Mesenchymal stem cell (in vitro differentiated cells and primary cell): ENCODE measurements at regions not wholly inside any gene's neighbourhood (a gene's known extent, or its start where the extent isn't known, plus 50 kb on each side); places are given as distances from the start of the nearest gene placed in this dataset.
A peak's percentile ranks its signal among the peaks of the same experiment; 100 is the strongest.
"Not testable (repeated sequence)": the region's sequence is repeated elsewhere in the genome, so short reads cannot be mapped to it uniquely, and the experiment has no call there.

ENCODE experiments used
- DNase-seq: peaks from one replicate; pipeline ENCODE4 v3.0.0-alpha.2; 2013
- H2AFZ ChIP-seq: one replicate; pipeline ENCODE4 v1.6.1; 2013; ENCODE audit warnings: low read depth, mild to moderate bottlenecking, control low read depth, inconsistent platforms, low read length, moderate library complexity
- H2AK5ac ChIP-seq: 2 replicates; pipeline ENCODE4 v1.6.1; 2013; ENCODE audit warnings: low read length, moderate library complexity, mild to moderate bottlenecking, inconsistent platforms; ENCODE audit not compliant: severe bottlenecking
- H2BK120ac ChIP-seq: one replicate; pipeline ENCODE4 v1.6.1; 2013; ENCODE audit warnings: low read depth, mild to moderate bottlenecking, inconsistent platforms, low read length, moderate library complexity
- H2BK12ac ChIP-seq, 2 experiments: one replicate each; pipeline ENCODE4 v1.6.1; 2013; ENCODE audit warnings: inconsistent platforms in 2 of 2, low read length in 2 of 2, mild to moderate bottlenecking in 2 of 2, moderate library complexity in 2 of 2, control low read depth in 1 of 2
- H2BK15ac ChIP-seq: one replicate; pipeline ENCODE4 v1.6.1; 2013; ENCODE audit warnings: mild to moderate bottlenecking, low read depth, inconsistent platforms; ENCODE audit not compliant: poor library complexity, severe bottlenecking
- H2BK5ac ChIP-seq: 2 replicates; pipeline ENCODE4 v1.6.1; 2013; ENCODE audit warnings: low read depth, mild to moderate bottlenecking, low read length, control low read depth, inconsistent platforms; ENCODE audit not compliant: poor library complexity, severe bottlenecking
- H3K14ac ChIP-seq, 2 experiments: one replicate each; pipeline ENCODE4 v1.6.1; 2013; ENCODE audit warnings: inconsistent platforms in 2 of 2, low read length in 2 of 2, control low read depth in 1 of 2, mild to moderate bottlenecking in 1 of 2, moderate library complexity in 1 of 2
- H3K18ac ChIP-seq, 2 experiments: one replicate each; pipeline ENCODE4 v1.6.1; 2013; ENCODE audit warnings: inconsistent platforms in 2 of 2, low read length in 2 of 2, control low read depth in 1 of 2, low read depth in 1 of 2, mild to moderate bottlenecking in 1 of 2
- H3K23ac ChIP-seq, 2 experiments: one replicate each; pipeline ENCODE4 v1.6.1; 2013; ENCODE audit warnings: inconsistent platforms in 2 of 2, low read length in 2 of 2, mild to moderate bottlenecking in 2 of 2, moderate library complexity in 2 of 2, control low read depth in 1 of 2
- H3K27ac ChIP-seq: 2 replicates; pipeline ENCODE4 v1.5.1; 2013; ENCODE audit warnings: mild to moderate bottlenecking, moderate library complexity, low read length, control low read depth, inconsistent platforms; ENCODE audit not compliant: poor library complexity, severe bottlenecking
- H3K27me3 ChIP-seq, 2 experiments: 2 replicates each; pipeline versions ENCODE4 v1.6.1 to v1.7.0; 2013; ENCODE audit warnings: low read length in 2 of 2, mild to moderate bottlenecking in 2 of 2, moderate library complexity in 2 of 2, control low read depth in 1 of 2, inconsistent platforms in 1 of 2; ENCODE audit not compliant: control insufficient read depth in 1 of 2, insufficient read depth in 1 of 2
- H3K36me3 ChIP-seq, 2 experiments: 2 replicates each; pipeline versions ENCODE4 v1.6.1 to v1.7.0; 2013; ENCODE audit warnings: low read length in 2 of 2, control low read depth in 1 of 2, inconsistent platforms in 1 of 2, low read depth in 1 of 2, mild to moderate bottlenecking in 1 of 2; ENCODE audit not compliant: insufficient read depth in 2 of 2, control insufficient read depth in 1 of 2
- H3K4ac ChIP-seq, 2 experiments: one replicate each; pipeline ENCODE4 v1.6.1; 2013; ENCODE audit warnings: inconsistent platforms in 2 of 2, low read length in 2 of 2, mild to moderate bottlenecking in 2 of 2, moderate library complexity in 2 of 2, control low read depth in 1 of 2, low read depth in 1 of 2
- H3K4me1 ChIP-seq: 2 replicates; pipeline ENCODE4 v1.6.1; 2013; ENCODE audit warnings: low read depth, low read length, control low read depth; ENCODE audit not compliant: control insufficient read depth, insufficient read depth
- H3K4me2 ChIP-seq: 2 replicates; pipeline ENCODE4 v1.6.1; 2013; ENCODE audit warnings: low read length, mild to moderate bottlenecking, inconsistent platforms; ENCODE audit not compliant: poor library complexity, severe bottlenecking
- H3K4me3 ChIP-seq, 2 experiments: 2 replicates each; pipeline versions ENCODE4 v1.5.1 to v1.7.0; 2013; ENCODE audit warnings: low read length in 2 of 2, mild to moderate bottlenecking in 2 of 2, control low read depth in 1 of 2, low read depth in 1 of 2; ENCODE audit not compliant: insufficient read depth in 1 of 2
- H3K79me1 ChIP-seq: replicated peaks from 2 replicates; pipeline ENCODE4 v1.6.1; 2013; ENCODE audit warnings: mild to moderate bottlenecking, control low read depth, low read length, inconsistent platforms; ENCODE audit not compliant: poor library complexity, severe bottlenecking
- H3K9ac ChIP-seq: 2 replicates; pipeline ENCODE4 v1.7.0; 2013; ENCODE audit warnings: mild to moderate bottlenecking, low read length, moderate library complexity
- H3K9me3 ChIP-seq: 2 replicates; pipeline ENCODE4 v1.7.0; 2013; ENCODE audit warnings: mild to moderate bottlenecking, low read length; ENCODE audit not compliant: control insufficient read depth
- H4K8ac ChIP-seq: one replicate; pipeline ENCODE4 v1.6.1; 2013; ENCODE audit warnings: inconsistent platforms, mild to moderate bottlenecking, low read length, moderate library complexity
- H4K91ac ChIP-seq: one replicate; pipeline ENCODE4 v1.6.1; 2013; ENCODE audit warnings: mild to moderate bottlenecking, low read length, inconsistent platforms
- WGBS: methylation state at CpG from one replicate; pipeline ENCODE4 v1.1.7; 2013; ENCODE audit warnings: mixed read lengths; 5-methylcytosine and 5-hydroxymethylcytosine counted together

DNA sequence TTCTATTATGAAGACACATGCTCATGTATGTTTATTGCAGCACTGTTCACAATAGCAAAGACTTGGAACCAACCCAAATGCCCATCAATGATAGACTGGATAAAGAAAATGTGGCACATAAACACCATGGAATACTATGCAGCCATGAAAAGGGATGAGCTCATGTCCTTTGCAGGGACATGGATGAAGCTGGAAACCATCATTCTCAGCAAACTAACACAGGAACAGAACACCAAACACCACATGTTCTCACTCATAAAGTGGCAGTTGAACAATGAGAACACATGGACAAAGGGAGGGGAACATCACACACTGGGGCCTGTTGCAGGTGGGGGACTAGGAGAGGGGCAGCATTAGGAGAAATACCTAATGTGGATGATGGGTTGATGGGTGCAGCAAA is 77.9 kb upstream of the BCHE start:
- not testable (repeated sequence) for H3K27ac ChIP-seq, H3K36me3 ChIP-seq, H2AK5ac ChIP-seq, H3K18ac ChIP-seq, DNase-seq, H2BK12ac ChIP-seq, H3K4me2 ChIP-seq, H2BK5ac ChIP-seq, H3K4ac ChIP-seq, H3K79me1 ChIP-seq, H4K8ac ChIP-seq, H2BK120ac ChIP-seq, H3K23ac ChIP-seq, H3K27me3 ChIP-seq, H3K9ac ChIP-seq, H2BK15ac ChIP-seq, H3K4me3 ChIP-seq, H2AFZ ChIP-seq, H3K14ac ChIP-seq, H4K91ac ChIP-seq, H3K9me3 ChIP-seq, H3K4me1 ChIP-seq

DNA sequence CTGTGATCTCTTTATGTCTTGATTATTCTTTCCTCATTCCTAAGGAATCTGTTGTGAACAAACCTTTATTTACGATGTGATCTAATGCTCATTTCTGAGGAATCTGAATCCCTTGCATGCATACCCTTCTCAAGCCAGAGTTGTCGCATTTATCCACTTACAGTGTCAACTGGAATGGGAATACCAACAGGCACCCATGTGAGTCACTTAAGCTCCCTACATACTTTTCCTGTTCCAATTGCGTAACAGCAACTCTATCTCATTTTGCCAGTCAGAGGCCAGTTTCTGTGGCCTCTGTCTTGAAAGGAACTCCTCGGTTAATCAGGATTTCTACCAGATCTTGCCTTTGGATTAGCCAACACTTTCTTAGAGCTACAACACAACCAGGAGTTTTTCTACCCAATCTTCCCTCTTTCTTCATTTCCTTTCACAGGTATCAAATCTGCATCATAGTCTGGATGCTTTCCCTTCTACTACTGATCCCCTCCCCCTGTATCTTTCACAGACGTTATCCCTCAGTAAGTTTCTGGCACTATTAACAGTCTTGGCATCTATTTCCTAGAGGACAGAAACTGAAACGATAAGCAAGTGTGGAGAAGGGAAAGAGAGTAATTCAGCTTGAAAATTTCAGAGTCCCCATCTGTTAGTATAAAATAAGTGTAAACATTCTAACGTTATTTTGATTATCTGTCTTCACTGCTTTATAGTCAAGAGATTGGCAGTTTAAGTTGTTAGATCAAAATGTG is 66.8 kb upstream of the BCHE start:
- Histone ChIP-seq H3K36me3 (no peaks in the 10 kb centered on the region), H3K18ac (no peak overlapping the region), H3K79me1 (no peaks in the 10 kb centered on the region), H2AFZ (no peak overlapping the region), H4K8ac (no peak overlapping the region), H3K23ac (no peak overlapping the region), H2AK5ac (no peak overlapping the region), H3K27ac (no peak overlapping the region), H2BK15ac (no peak overlapping the region), H2BK12ac (no peak overlapping the region), H4K91ac (no peak overlapping the region), H2BK120ac (no peak overlapping the region), H3K14ac (no peak overlapping the region), H3K9me3 (peaks cover 9% of the 10 kb centered on the region), H3K9ac (no peak overlapping the region), H3K4me3 (no peak overlapping the region), H3K4ac (no peak overlapping the region), H3K4me2 (no peak overlapping the region), H3K4me1 (no peaks in the 10 kb centered on the region), H3K27me3 (no peaks in the 10 kb centered on the region), H2BK5ac (no peak overlapping the region)
- 58% methylated on average over 4 of the region's 7 CpGs for whole genome bisulfite sequencing
- peak; percentile 44 for DNase-seq

GRCh38 chr3:165899066-165899465 is 61.8 kb upstream of the BCHE start:
- H3K79me1 ChIP-seq = no peaks in the 10 kb centered on the region
- no peak overlapping the region for H3K18ac ChIP-seq
- no peak overlapping the region for H3K9ac ChIP-seq
- H3K4me1 ChIP-seq = no peaks in the 10 kb centered on the region
- H3K36me3 ChIP-seq = no peaks in the 10 kb centered on the region
- no peak overlapping the region for H2AK5ac ChIP-seq
- H3K4me3 ChIP-seq = no peak overlapping the region
- H3K4ac ChIP-seq = no peak overlapping the region
- H2AFZ ChIP-seq = no peak overlapping the region
- no peak overlapping the region for H3K27ac ChIP-seq
- H2BK5ac ChIP-seq = no peak overlapping the region
- H3K4me2 ChIP-seq = no peak overlapping the region
- peaks cover 5% of the 10 kb centered on the region for H3K9me3 ChIP-seq
- H3K14ac ChIP-seq = no peak overlapping the region
- WGBS = no CpG with 5 or more reads among the region's 1 CpG
- no peaks in the 10 kb centered on the region for H3K27me3 ChIP-seq
- H3K23ac ChIP-seq = no peak overlapping the region
- no peak overlapping the region for H4K91ac ChIP-seq
- no peak overlapping the region for H2BK15ac ChIP-seq
- DNase-seq = no peak
- no peak overlapping the region for H2BK120ac ChIP-seq
- no peak overlapping the region for H2BK12ac ChIP-seq
- H4K8ac ChIP-seq = no peak overlapping the region

GRCh38 chr3:165897137-165897536 is 59.9 kb upstream of the BCHE start:
- Histone ChIP-seq H3K4me1 (no peaks in the 10 kb centered on the region), H3K14ac (no peak overlapping the region), H2BK12ac (no peak overlapping the region), H4K8ac (no peak overlapping the region), H4K91ac (no peak overlapping the region), H3K4me3 (no peak overlapping the region), H3K27me3 (no peaks in the 10 kb centered on the region), H2BK15ac (no peak overlapping the region), H2BK5ac (no peak overlapping the region), H3K27ac (no peak overlapping the region), H3K4ac (no peak overlapping the region), H3K4me2 (no peak overlapping the region), H3K79me1 (no peaks in the 10 kb centered on the region), H2AK5ac (no peak overlapping the region), H3K9ac (no peak overlapping the region), H3K36me3 (no peaks in the 10 kb centered on the region), H3K23ac (no peak overlapping the region), H3K18ac (no peak overlapping the region), H2BK120ac (no peak overlapping the region), H2AFZ (no peak overlapping the region), H3K9me3 (no peaks in the 10 kb centered on the region)
- 95% methylated on average over 7 of the region's 7 CpGs for WGBS
- no peak for DNase-seq
